ENCODE measurements at regions not wholly inside any gene's neighbourhood (a gene's known extent, or its start where the extent isn't known, plus 50 kb on each side); places are given as distances from the start of the nearest gene placed in this dataset.
"Not testable (repeated sequence)": the region's sequence is repeated elsewhere in the genome, so short reads cannot be mapped to it uniquely, and the experiment has no call there.

DNA sequence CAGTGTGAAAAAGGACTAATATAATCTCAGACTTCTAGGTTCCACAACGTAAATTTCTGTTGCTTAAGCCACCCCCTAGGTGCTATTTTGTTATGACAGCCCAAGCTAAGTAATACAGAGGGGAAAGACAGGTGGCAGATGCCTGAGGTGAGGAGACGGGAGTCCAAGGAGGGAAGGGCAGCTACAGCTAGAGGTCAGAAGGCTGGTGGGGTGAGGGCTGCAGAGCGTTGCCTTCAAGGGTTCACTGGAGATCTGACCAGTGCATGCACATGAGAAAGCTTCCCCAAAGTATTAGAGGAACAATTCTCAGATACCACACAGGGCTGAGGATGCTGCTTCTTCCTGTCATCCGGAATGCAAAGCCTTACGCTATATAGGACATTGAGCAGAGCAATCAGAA is 104.7 kb upstream of the IRX4 start:
- no peak for DNase-seq (ENCODE audit: low read depth in 2 of 2)

DNA sequence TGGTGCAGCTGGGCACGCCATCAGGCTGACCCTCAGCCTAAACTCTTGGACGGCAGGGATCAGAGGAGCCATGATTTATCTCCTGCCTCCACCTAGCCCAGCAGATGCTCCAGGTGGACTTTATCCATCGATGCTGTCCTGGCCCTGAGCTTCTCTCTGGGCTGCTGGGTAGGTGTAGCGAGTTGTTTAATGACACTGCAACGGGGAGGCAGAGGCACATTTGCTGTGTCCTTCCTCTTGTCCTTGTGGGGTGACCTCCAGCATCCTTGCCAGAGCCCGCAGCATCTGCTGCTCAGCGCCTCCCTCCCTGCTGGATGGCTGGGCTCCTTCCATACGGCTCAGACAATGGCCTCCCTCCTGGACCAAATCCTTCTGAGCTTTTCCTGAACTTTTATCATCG is 103.1 kb upstream of the IRX4 start:
- DNase-seq (ENCODE audit: low read depth in 2 of 2) = no peak

DNA sequence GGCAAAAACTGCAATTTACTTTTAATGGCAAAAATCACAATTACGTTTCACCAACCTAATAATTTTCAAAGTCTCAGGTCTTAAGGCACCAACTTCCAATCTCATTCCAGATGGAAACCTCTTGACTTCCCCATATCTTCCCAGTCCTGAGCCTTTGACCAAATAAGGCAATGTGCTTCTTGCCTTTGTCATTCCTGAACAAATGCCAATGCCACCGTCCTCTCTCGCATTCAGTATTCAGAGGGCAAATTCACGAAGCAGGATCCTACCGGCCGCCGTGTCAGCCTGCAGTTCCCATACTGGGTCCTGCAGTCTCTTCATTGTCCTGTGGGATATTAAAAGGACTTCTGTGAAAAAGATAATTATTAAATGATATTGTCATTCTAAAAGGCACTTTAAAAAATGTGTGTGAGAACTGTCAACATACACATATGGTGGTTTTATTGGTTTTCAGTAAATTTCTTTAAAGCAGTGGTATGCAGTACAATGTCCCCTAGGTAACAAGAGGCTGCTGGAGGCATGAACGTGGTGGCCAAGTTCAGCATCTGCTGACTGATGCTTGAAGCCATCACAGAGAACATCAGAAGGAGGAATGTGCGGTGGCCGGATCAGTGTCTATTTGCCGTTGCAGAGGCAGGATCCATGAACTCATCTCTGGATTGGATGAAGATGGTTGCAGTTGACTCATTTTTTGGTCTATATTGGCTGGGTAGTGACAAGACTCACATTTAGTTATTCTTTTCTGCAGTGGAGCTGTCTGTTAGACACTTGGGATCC is 101.4 kb upstream of the IRX4 start:
- DNase-seq (ENCODE audit: low read depth in 2 of 2) = no peak

DNA sequence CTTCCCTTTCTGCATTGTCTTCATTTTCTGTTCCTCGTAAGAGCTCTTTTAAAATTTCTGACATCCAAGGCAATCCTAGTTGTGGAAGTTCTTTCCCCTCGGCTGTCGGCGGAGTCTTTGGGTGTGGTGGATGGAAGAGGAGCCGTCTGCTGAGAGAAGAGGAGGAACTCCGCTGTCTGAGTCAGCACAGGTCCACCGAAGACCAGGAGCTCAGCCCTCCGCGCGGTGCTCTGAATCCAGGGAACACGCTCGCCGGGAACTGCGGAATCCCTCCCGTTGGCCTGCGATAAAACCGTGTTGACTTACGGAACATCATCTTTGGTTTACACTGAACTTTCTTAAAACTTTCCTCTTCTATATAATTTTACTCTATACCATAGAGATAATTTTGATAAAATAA is 100.7 kb upstream of the IRX4 start:
- DNase-seq (ENCODE audit: low read depth in 2 of 2) = no peak

DNA sequence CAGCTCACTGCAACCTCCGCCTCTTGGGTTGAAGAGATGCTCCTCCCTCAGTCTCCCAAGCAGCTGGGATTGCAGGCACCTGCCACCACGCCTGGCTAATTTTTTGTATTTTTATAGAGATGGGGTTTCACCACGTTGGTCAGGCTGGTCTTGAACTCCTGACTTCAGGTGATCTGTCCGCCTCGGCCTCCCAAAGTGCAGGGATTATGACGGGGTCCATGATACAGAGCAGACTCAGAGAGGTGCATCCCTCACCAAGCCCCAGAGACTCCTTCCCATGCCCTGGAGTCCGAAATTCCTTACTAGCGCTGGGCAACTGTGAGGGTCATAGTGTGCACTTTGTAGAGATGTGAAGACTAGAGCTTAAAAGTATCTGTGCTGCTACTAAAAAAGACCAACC is 99.8 kb upstream of the IRX4 start:
- DNase-seq (ENCODE audit: low read depth in 2 of 2) = not testable (repeated sequence)

DNA sequence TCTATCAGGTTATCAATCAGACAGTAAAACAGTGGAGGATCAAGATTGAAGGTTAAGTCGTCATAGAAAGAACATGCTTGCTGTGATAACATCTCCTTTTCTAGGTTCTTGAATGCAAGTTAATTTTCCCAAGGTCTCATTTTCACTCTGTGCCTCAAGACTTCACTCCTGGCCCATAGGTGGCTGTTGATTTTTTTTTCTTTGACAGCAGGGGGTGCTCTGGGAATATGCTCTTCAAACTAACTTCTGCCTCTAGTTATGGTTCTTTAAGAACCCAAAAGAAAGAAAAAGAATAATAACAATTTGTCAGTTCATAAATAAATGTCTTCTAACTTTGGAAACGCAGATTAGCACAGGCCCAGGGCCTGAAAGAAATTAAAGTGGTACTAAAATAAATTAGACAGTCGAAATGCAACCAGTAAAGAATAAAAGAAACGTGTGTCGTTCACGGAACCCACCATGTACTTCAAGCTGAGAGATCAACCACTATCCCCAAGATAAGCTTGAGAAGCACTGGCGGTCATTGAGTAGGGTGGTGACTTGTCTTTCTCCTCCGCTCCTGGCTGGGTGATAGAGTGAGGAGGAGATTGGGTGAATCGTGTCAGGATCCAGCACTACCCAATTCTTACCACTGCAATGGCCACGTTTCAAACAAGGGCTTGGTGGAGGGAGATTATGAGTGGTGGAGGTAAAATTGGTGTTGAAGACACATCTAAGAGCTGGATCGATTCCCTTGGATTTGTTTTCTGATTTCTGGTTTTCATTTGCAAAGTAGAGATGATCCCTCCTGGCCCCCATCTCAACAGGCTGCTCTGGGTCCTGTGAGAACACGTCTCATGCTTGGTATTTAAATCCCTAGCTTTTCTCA is 93.4 kb upstream of the IRX4 start:
- no peak for DNase-seq (ENCODE audit: low read depth in 2 of 2)

DNA sequence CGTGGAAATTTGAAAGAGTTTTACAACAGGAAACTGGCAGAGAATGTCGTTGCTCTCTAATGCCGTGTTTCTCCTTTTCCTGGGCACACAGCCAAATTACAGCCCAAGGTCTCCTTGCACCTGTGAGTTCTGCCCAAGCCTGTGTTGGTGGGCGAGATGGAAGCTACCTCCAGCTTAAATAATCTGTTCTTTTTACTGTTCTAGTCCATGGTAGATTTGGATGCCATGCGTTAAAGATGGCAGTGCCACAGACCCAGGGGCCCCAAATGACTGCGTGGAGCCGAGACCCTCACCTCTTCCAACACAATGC is 92.6 kb upstream of the IRX4 start:
- no peak for DNase-seq (ENCODE audit: low read depth in 2 of 2)

DNA sequence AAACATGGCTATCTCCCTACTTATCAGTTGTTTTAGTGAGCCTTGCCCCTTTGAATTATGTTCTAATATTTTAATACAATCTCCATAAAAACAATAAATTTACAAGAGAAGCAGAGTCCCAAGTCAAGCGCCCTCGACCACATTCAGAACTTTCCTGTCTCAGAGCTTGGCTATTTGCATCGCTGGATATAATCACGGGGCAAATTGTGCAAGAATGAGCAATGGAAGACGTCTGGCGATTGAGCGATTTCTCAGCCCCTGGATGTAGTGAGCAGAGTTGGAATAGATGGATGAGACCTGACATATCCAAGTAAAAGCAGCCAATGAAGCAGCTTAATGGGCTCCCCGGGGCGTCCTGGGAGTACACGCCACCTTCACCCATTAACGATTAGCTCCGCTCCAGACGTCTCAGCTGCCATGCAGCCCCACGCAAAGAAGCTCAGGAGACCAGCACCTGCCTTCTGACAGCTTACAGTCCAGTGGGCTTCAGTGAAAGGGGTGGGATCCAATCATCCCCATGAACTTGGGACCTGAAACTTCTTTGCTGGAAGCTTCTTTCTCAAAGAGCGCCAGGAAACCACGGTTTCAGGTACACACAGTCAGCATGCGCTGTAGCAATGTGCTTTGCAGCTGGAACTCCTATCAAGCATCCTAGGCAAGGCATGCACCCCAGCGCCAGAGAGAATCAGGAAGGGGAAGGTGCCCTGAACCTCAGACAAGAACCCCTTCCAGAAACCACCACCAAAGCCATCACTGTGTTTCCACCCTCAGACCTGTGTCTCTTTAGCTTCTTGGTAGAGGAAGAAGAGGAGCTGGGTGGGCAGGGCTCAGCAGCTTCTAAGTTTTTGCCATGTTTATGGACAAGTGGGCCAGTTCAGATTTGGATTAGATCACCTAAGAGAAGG is 92.0 kb upstream of the IRX4 start:
- no peak for DNase-seq (ENCODE audit: low read depth in 2 of 2)

DNA sequence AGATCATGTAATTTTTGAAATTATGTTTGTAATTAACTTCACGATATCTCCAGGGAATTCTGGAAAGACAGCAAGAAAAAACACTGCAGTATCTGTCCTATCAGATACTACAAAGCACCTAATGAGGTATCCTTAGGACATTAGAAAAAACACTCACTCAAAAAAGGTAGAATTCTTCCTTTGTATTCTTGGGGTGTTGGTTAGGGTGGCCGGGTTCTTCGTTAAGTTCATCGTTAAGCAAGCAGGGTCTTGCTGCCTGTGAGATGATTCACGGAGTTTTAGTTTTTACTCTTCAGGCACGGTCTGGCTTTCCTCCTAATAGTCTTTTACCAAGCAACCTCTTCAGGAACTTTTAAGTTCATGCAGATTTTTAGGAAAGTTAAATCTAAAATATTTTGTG is 91.4 kb upstream of the IRX4 start:
- no peak for DNase-seq (ENCODE audit: low read depth in 2 of 2)

DNA sequence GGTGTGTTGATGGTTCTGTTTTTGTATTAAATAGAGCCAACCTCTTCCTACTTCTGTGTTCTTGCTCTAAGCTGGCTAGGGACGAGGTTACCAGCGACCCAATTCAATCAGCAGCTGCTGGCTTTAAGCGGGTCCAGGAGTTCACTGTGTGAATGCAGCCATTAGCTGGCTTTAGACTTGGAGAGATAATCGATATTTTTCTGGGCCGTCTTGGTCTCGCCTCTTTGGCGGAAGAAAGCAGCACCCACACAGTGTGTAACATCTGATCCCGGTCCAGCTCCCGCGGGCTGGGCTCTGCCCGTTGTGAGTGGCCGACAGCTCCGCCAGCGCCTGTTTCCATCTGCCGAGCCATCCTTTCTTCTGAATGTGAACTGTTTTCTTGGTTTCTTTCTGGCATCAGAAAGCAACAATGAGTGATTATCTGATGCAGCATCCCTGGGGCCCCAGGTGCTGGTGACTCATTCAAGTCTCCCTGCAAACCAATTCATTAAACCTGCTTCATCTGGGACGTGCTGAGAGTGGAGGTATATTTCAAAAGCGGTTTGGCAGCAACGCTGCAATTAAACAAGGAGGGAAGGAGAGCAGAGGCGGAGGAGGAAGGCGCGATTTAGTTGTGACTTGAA is 90.8 kb upstream of the IRX4 start:
- DNase-seq (ENCODE audit: low read depth in 2 of 2) = no peak

DNA sequence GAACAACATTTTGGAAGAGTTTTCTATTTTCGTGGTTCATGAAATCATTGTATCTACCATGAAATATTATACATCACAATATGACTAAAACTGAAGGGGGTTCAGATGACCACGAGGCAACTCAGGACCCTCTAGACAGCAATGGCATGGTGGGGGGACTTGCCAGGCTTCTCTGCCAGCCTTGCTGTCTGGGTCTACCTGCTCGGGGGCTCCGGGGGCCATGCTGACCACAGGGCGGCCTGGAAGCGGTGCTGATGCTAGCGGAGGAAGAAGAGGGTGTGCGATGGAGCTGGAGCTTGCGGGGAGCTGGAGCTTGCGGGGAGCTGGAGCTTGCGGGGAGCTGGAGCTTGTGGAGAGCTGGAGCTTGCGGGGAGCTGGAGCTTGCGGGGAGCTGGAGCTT is 89.2 kb upstream of the IRX4 start:
- DNase-seq (ENCODE audit: low read depth in 2 of 2) = no peak

DNA sequence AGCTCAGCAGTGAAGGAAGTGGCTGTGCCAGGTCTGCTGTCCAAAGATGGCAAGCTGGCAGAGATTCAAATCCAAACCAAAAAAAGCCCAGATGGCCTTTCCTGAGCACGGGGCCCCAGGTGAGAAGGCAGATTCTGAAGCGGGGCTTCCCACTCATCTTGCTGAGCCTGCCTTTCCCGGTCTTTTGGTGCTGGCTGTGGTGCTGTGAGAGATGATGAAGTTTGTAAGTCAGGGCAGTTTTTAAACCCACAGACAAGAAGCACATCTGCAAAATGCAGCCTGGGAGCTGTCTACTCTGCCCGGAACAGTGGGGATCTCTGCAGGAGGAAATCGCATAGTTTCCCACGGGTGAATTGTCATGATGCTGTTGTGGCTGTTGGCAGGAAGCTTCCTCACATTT is 85.0 kb upstream of the IRX4 start:
- no peak for DNase-seq (ENCODE audit: low read depth in 2 of 2)

DNA sequence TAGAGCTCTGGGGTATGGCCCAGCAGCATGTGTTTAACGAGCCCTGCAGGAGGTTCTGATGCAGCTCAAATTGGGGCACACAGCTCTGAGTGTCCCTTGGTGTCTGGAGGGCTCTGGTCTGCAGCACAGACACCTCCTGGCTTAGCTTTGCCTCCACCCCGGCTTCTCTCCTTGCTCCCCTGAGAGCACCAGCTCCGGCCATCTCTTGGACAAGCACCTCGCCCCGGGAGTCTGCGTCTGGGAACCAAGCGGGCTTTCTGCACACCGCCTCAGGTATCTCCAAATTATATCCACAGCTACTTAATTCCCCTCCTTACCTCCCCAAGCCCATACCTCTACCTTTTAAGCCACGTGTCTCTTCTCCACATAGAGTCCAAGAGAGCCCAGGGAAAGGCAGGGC is 83.7 kb upstream of the IRX4 start:
- no peak for DNase-seq (ENCODE audit: low read depth in 2 of 2)

DNA sequence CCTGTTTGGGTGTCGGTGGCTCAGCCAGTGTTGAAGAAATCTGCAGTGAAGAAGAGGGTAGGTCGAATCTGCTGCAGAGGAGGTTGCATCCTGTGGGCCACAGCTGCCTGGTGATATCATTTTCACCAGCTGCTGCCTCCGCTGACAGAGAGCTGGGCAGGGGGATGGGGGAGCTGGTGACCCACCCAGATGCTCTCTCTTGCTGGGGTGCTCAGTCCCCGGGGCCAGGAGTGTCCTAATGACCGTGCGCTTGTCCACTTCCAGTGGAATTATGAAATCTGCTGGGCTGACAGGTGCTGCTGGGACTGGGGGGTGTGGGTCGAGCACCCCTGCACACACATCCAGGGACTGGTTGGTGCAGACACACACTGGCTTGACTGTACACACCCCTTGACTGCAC is 83.2 kb upstream of the IRX4 start:
- DNase-seq (ENCODE audit: low read depth in 2 of 2) = no peak

DNA sequence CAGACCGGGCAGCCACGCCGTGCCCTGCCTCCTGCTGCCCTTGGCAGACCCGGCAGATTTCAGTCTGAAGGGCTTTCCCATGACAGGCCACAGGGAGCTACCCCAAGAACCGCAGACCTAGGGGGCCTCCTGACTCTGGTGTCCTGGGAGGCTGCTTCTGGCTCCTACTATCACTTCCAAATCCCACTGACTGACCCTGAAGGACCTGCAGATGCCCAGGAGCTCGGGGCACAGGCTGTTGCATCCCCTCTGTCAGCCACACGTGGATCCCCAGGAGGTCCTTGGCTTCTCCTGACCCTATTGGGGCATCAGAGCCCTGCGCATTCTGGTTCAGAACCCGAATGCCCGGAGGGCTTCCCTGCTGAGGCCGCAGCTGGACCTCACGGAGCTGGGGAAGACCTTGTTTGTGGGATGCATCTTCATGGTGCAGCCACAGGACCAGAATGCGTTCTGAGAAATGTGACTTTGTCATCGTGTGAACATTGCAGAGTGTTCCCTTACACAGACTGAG is 81.3 kb upstream of the IRX4 start:
- DNase-seq (ENCODE audit: low read depth in 2 of 2) = no peak

DNA sequence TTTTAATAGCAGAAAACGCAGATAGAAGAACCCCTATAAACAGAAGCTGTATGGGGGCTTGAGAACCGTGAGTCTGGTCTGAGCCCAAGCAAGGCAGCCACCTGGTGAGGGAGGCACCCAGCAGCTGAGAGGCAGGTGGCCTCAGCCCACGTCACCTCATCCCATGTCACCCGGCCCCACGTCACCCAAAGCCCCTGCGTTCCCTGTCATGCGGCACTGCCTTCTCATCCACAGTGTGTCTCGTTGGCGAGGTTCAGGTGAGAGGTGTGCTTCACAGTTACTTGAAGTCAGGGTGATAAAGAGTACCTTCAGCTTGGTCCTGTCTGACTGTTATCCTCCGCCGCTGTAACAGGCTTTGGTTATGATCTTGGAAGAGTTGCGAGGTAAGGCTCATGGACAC is 80.6 kb upstream of the IRX4 start:
- no peak for DNase-seq (ENCODE audit: low read depth in 2 of 2)

DNA sequence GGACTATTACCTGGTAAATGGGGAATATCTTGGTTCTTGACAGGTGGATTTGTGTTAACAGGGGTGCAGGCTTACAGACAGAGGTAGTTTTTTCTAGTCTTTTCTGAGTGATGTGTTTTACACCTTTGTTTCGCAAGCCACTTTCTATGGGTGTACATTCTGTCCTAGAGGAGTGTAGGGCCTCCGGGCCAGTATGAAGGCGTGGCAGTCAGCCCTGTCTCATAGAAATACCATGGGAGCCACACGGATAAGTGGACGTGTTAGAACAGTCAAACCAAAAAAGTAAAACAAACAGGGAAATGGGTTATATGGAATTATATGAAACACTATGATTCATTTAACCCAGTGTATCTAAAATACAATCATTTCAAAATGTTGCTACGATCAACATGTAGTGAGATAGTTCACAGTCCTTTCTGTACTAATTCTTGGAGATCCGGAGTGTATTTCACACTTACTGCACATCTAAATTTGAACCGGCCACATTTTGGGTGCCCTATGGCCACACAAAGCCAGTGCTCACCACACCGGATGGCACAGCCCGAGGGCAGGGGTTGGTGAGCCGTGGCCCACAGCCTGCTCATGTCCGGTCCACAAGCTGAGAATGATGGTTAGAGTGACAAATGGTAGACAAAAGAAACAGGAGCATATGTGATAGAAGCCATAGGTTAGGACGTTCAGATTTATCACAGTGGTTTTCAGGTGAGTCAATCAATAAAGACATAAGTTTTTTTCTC is 80.1 kb upstream of the IRX4 start:
- DNase-seq (ENCODE audit: low read depth in 2 of 2) = no peak

DNA sequence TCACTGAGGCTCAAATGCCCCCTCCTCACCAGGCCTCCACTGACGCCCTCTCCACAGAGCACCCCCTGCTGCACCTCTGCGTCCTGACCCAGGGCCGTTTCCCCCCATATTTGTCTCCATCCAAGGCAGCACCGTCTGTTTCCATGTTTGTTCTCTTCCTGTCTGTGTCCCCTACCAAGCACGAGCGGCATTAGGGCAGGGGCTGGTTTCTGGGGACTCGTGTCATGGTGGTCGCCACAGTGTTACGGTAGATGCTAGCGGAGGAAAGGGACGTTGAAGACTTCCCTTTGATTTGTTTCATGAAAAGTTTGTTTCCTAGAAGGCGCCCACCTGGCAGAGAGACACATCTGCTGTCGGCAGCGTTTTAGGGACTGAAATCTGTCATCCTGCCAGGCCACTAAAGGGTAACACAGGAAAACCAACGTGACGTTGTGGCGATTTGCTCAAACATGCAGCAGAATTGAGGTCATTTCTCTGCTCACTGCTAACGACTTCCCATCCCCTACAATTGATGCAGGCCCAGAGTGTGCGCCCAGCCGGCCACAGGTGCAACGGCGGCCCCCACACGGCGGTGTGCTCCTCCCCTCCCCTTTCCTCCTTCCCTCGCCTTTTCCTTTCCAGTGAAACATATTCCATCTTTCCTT is 79.3 kb upstream of the IRX4 start:
- DNase-seq (ENCODE audit: low read depth in 2 of 2) = no peak

DNA sequence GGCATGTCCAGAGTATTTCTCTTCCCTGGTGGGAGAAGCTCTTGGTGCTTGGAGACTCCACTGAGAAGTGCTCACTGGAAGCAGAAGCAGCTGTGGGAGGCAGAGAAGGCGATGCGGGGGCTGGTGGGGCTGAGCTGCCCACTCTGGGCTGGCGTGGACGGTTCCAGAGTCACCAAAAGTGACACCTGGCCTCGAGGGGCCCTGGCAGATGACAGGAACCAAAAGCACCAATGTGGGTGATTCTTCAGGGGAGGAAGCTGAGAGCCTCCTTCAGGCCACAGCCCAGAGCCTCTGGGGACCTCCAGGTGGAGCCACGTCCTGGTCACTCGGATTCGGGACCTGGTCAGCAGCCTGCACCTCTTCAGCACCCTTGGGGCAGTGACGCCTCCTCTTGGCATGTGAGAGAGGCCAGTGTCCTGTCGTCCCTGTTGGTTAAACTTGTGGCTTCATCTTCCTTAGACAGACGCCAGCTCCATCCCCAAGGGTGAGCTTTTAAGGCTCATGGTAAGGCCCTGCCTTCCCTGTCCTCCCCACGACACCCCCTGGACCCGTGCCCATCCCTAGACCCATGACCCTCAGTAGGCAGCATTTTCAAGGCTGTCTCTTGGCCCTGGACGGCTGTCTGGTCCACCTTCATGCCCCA is 78.7 kb upstream of the IRX4 start:
- no peak for DNase-seq (ENCODE audit: low read depth in 2 of 2)
